Activated naive CD8-positive, alpha-beta T cell (primary cell): ENCODE measurements at regions not wholly inside any gene's neighbourhood (a gene's known extent, or its start where the extent isn't known, plus 50 kb on each side); places are given as distances from the start of the nearest gene placed in this dataset.
"Not testable (repeated sequence)": the region's sequence is repeated elsewhere in the genome, so short reads cannot be mapped to it uniquely, and the experiment has no call there.

Experiments
- H3K27ac Mint-ChIP-seq: one replicate; pipeline ENCODE4 v1.8.0; 2021; ENCODE audit warnings: mixed read lengths
- H3K27me3 Mint-ChIP-seq: one replicate; pipeline ENCODE4 v1.8.0; 2021; ENCODE audit warnings: mixed read lengths
- H3K36me3 Mint-ChIP-seq: one replicate; pipeline ENCODE4 v1.8.0; 2021; ENCODE audit warnings: mixed read lengths
- H3K4me1 Mint-ChIP-seq: one replicate; pipeline ENCODE4 v1.8.0; 2021; ENCODE audit warnings: low read depth, mixed read lengths
- H3K4me3 Mint-ChIP-seq: one replicate; pipeline ENCODE4 v1.8.0; 2021; ENCODE audit warnings: mild to moderate bottlenecking, mixed read lengths
- H3K9me3 Mint-ChIP-seq: one replicate; pipeline ENCODE4 v1.8.0; 2021; ENCODE audit warnings: low read depth, mixed read lengths

DNA sequence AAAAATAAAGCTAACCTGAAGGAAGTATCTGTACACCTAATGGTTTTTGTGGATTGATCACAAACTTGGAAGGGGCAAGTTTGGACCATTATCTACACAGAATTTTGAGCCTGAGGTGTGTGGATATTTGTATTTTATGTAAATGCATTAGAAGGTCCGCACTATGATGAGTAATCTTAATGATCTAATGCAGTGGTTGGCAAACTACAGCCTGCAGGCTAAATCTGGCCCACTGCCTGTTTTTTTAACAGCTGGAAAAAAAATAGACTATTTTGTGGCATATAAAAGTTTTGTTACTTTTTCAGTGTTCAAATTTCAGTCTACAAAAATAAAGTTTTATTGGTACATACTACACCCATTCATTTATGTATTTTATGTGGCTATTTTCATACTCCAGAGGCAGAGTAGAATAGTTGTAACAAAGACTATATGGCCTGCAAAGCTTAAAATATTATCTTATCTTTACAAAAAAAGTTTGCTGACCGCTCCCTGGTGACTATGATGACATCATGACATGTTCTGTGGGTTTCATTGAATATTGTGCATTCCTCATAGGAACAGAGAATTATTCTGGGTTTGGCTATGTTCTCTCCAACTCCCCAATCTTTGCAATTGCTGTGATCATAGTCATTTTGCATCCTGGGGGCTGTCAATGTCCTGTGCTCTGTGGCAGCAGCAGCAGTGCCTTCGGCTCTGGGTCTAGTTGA lies 962.6 kb upstream of the FBXO33 start:
- Mint-ChIP-seq H3K9me3 (no peaks in the 10 kb centered on the region), H3K27me3 (no peaks in the 10 kb centered on the region), H3K4me1 (no peaks in the 10 kb centered on the region), H3K27ac (no peak overlapping the region), H3K4me3 (no peak overlapping the region), H3K36me3 (no peaks in the 10 kb centered on the region)

DNA sequence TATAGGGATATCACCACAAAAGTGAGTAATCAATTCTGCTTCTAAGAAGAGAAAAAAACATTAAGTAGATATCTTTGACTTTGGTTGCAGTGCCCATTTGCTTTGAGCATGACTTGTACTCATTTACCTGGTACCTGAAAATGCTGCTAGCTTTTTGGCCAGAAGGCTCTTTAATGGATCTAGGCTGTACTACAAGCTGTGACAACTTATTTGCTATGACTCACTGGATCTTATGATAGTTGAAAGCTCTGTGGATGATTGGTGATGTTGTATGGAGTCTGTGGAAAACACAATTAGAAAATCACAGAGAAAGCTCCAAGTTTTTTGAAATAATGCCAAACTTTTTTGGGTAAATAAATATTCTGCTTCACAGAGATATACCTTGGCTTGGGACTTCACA lies 960.9 kb upstream of the FBXO33 start:
- Mint-ChIP-seq H3K4me1 (no peaks in the 10 kb centered on the region), H3K27ac (no peak overlapping the region), H3K27me3 (no peaks in the 10 kb centered on the region), H3K36me3 (no peaks in the 10 kb centered on the region), H3K9me3 (no peaks in the 10 kb centered on the region), H3K4me3 (no peak overlapping the region)

DNA sequence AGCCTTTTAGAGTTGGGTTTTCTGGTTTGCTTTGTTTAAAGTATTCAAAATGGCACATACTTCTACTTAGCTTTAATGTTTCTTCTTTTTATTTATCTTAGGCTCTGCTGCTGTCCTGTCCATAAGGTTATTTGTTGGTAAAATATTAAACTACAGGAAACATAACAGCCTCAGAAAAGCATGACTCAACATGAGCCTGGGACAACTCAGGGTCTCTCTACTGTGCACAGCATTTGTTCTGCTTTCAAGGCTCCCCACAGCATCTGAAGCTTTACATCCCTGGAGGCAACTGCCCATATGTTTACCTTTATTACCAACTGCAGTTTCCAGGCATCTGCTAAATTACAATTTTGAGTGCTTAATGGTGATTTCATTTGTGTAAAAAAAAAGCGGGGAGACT lies 954.2 kb upstream of the FBXO33 start:
- Mint-ChIP-seq H3K9me3 (peaks cover 5% of the 10 kb centered on the region), H3K27me3 (peaks cover 1% of the 10 kb centered on the region), H3K4me3 (no peak overlapping the region), H3K4me1 (no peaks in the 10 kb centered on the region), H3K27ac (no peak overlapping the region), H3K36me3 (peaks cover 3% of the 10 kb centered on the region)

DNA sequence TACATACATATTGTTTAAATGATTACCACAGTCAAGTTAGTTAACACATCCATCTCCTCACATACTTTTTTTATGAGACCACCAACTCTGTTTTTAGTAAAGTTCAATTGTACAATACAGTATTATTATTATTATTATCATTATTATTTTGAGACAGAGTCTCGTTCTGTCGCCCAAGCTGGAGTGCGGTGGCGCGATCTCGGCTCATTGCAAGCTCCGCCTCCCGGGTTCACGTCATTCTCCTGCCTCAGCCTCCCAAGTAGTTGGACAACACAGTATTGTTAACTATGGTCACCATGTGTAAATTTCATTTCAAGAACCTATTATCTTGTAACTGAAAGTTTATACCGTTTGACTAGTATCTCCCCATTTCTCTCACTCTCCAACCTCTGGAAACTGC lies 942.0 kb upstream of the FBXO33 start:
- H3K4me3 Mint-ChIP-seq = no peak overlapping the region
- no peak overlapping the region for H3K27ac Mint-ChIP-seq
- no peaks in the 10 kb centered on the region for H3K4me1 Mint-ChIP-seq
- no peaks in the 10 kb centered on the region for H3K27me3 Mint-ChIP-seq
- H3K36me3 Mint-ChIP-seq = no peaks in the 10 kb centered on the region
- no peaks in the 10 kb centered on the region for H3K9me3 Mint-ChIP-seq

DNA sequence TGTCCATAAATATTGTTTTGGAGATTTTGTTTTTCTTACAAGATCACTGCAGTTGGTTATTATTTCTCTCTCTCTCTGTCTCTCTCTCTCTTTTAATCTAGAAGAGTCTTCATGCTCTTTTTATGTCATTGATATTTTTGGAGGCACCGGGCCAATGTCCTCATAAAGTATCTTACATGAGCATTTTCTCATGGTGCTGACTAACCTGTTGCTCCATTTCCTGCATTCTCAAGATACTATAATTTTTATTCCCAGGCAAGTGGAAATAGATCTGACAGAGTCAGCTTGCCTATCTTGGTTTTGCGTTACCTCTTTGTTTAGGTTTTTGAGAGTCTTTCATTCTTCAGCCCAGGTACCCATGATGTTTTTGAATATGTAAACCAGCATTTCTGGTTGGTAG lies 938.8 kb upstream of the FBXO33 start:
- Mint-ChIP-seq H3K9me3 (no peaks in the 10 kb centered on the region), H3K27ac (no peak overlapping the region), H3K36me3 (no peaks in the 10 kb centered on the region), H3K4me3 (no peak overlapping the region), H3K27me3 (no peaks in the 10 kb centered on the region), H3K4me1 (no peaks in the 10 kb centered on the region)

DNA sequence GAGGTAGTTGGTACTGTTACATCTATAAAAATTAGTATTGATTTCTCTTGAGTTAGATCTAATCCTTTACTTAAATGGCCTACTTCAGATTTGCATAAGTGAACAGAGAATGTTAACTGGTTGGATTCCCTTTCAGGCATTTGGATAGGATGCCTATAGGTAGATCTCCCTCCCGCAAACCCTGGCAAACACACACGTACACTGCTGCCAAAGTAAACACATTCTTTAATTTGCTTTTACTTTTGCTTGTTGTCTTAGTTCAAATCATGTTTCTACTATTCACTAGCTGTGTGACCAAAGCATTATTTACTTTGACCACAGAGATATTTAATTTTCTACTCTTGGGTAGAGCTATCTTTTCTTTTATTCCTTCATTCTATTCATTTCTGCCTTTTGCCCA lies 936.1 kb upstream of the FBXO33 start:
- no peaks in the 10 kb centered on the region for H3K9me3 Mint-ChIP-seq
- peaks cover 4% of the 10 kb centered on the region for H3K4me1 Mint-ChIP-seq
- H3K4me3 Mint-ChIP-seq = no peak overlapping the region
- no peak overlapping the region for H3K27ac Mint-ChIP-seq
- no peaks in the 10 kb centered on the region for H3K27me3 Mint-ChIP-seq
- no peaks in the 10 kb centered on the region for H3K36me3 Mint-ChIP-seq

DNA sequence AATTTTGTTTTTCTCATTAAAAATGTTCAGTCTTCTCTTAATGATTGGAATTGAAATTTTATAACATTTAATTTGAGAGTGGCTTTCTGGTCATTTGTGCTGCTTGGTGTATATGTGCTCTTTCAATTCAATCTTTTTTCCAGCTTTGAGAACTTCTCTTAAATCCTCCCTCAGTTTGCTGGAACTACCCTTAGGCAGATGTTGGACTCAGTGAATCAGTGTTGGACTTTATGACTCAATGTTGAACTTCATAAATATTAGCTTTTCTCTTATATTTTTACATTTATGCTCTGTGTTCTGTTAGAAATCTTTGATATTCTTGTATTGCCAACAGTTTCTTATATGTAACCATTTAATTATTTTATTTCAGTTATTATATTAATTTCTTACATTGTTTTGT lies 935.5 kb upstream of the FBXO33 start:
- H3K4me1 Mint-ChIP-seq = peaks cover 4% of the 10 kb centered on the region
- no peak overlapping the region for H3K4me3 Mint-ChIP-seq
- H3K27me3 Mint-ChIP-seq = no peaks in the 10 kb centered on the region
- H3K27ac Mint-ChIP-seq = no peak overlapping the region
- H3K9me3 Mint-ChIP-seq = no peaks in the 10 kb centered on the region
- no peaks in the 10 kb centered on the region for H3K36me3 Mint-ChIP-seq

DNA sequence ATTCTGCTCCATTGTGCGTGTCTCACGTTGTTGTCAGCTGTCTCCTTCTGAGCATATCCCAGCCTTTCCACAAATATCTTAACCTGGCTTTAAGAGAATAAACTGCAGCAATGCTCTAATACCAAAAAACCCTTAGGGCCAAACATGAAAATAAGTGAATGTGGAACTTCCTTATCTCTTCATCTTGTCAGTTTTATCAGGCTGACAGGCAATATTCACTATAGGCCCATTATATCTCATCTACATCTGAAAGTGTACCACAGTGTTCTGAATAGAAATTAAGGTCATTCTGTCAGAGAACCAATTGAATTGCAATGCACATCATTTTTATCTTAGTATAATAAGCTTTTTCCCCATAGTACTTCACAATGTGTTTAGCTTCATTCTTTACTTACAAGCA lies 933.1 kb upstream of the FBXO33 start:
- Mint-ChIP-seq H3K4me1 (peaks cover 4% of the 10 kb centered on the region), H3K27me3 (no peaks in the 10 kb centered on the region), H3K9me3 (no peaks in the 10 kb centered on the region), H3K36me3 (no peaks in the 10 kb centered on the region), H3K4me3 (no peak overlapping the region), H3K27ac (no peak overlapping the region)

DNA sequence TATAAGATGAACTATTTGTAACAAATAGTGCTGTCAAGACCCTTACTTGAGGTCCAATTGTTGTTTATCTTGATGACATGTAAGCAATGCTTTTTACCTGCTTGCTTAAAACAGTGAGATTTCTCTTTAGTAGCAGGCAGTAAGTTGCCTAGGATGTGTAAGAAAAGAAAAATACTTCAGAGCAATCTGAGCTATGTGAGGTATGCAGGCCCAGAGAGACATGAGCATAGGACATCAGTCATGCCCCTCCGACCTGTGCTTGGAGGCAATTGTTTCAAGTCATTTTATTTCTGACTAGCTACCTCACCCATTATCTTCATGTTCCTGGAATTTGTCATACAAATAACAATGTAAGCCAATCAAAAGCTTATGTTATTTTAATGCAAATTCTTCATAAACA lies 930.6 kb upstream of the FBXO33 start:
- no peaks in the 10 kb centered on the region for H3K27me3 Mint-ChIP-seq
- peaks cover 4% of the 10 kb centered on the region for H3K4me1 Mint-ChIP-seq
- no peaks in the 10 kb centered on the region for H3K36me3 Mint-ChIP-seq
- H3K27ac Mint-ChIP-seq = no peak overlapping the region
- H3K4me3 Mint-ChIP-seq = no peak overlapping the region
- H3K9me3 Mint-ChIP-seq = peaks cover 3% of the 10 kb centered on the region

DNA sequence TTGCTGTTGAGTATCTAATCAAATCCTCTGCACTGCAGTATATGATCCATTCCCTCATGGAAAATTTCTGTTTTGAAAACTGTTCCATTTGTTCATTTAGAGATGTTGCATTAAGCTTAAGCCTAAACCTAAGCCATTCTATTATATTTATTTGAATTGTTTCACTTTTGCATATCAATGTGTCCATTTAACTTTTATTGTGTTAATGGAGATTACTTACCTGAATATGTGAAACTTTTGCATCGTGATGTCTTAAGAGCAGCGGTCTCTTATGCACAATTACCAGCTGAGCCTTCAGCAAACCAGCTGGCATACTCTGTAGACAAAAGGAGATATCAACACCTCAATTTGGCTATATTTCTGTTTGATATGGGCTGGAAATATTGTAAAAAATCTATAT lies 922.5 kb upstream of the FBXO33 start:
- H3K27me3 Mint-ChIP-seq = no peaks in the 10 kb centered on the region
- H3K9me3 Mint-ChIP-seq = peaks cover 3% of the 10 kb centered on the region
- no peak overlapping the region for H3K4me3 Mint-ChIP-seq
- no peaks in the 10 kb centered on the region for H3K36me3 Mint-ChIP-seq
- no peaks in the 10 kb centered on the region for H3K4me1 Mint-ChIP-seq
- H3K27ac Mint-ChIP-seq = no peak overlapping the region

DNA sequence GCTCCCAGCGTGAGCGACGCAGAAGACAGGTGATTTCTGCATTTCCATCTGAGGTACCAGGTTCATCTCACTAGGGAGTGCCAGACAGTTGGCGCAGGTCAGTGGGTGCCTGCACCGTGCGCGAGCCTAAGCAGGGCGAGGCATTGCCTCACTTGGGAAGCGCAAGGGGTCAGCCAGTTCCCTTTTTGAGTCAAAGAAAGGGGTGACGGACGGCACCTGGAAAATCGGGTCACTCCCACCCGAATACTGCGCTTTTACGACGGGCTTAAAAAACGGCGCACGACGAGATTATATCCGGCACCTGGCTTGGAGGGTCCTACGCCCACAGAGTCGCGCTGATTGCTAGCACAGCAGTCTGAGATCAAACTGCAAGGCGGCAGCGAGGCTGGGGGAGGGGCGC lies 915.9 kb upstream of the FBXO33 start:
- H3K27ac Mint-ChIP-seq, H3K36me3 Mint-ChIP-seq, H3K4me1 Mint-ChIP-seq, H3K27me3 Mint-ChIP-seq, H3K4me3 Mint-ChIP-seq, H3K9me3 Mint-ChIP-seq: not testable (repeated sequence)

DNA sequence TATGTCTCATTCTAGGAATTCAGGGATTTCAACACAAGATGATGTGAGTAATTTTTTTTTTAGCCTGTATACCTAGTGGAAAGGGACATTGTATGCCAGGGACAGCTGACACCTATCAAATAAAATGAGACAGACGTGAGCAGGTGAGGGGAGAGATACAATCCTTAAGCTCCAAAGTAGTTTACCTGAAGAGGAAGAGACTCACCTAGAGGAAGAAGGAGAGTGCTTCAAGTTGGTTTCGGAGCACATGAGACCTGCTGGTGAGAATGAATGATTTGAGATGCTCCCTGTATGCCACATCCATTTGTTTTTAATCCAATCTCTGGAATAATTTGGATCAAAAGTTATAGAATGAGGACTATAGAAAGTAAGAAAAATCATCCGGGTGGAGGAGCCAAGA lies 915.4 kb upstream of the FBXO33 start:
- no peak overlapping the region for H3K27ac Mint-ChIP-seq
- no peaks in the 10 kb centered on the region for H3K4me1 Mint-ChIP-seq
- H3K9me3 Mint-ChIP-seq = peaks cover 3% of the 10 kb centered on the region
- no peaks in the 10 kb centered on the region for H3K27me3 Mint-ChIP-seq
- H3K4me3 Mint-ChIP-seq = no peak overlapping the region
- H3K36me3 Mint-ChIP-seq = no peaks in the 10 kb centered on the region

DNA sequence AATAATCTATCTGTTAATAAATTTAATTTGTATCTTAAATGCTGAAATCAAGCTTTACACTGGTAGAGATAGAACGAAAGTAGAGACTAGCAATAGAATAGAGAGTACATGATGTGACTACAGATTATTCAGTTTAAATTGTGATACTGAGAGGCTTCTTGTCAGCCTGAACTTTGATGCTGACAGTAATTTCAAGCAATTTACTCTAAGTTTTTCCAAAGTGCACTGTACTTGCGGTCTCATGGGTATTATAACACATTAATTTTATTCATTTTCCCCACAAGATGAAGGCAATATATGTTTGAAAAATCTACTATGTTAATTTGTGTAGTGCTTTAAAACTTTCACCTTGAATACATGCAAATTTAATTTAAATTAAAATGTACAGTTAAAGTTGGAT lies 914.0 kb upstream of the FBXO33 start:
- Mint-ChIP-seq H3K9me3 (peaks cover 3% of the 10 kb centered on the region), H3K4me3 (no peak overlapping the region), H3K4me1 (no peaks in the 10 kb centered on the region), H3K36me3 (no peaks in the 10 kb centered on the region), H3K27me3 (no peaks in the 10 kb centered on the region), H3K27ac (no peak overlapping the region)

DNA sequence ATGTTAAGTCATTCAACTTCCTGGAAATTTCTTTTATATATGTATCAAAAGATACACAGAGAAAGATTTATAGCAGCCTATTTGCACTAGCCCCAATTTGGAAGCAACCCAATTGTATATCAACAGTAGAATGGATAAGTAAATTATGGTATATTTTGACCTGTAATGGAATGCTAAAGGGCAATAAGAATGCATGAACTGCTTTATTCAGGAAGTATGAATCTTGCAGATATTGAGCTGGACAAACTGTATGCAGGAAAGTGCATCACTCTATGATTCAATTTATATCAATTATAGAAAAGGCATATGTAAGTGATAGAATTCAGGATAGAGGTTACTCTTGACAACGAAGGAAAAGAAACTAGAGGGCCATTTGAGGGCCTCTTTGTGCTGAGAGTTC lies 913.1 kb upstream of the FBXO33 start:
- H3K4me3 Mint-ChIP-seq = no peak overlapping the region
- no peaks in the 10 kb centered on the region for H3K36me3 Mint-ChIP-seq
- no peaks in the 10 kb centered on the region for H3K4me1 Mint-ChIP-seq
- no peak overlapping the region for H3K27ac Mint-ChIP-seq
- no peaks in the 10 kb centered on the region for H3K27me3 Mint-ChIP-seq
- H3K9me3 Mint-ChIP-seq = peaks cover 3% of the 10 kb centered on the region

DNA sequence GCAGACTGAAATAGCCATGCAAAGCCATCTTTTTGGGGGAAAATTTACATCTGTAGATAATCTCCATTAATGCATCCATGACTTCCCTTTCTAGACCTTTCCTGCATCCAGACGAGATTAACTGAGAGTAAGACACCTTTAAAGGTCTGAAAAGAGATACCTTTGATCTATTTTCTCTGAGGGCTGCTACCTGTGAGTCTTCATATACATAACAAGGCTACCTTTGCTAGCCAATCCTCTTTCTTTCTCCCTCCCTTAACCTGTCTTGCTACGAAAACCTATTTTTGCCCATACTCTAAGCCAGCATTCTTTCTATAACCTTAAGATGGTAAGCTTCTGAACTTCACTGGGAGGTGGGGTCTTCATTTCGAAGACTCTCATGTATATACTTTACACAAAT lies 908.5 kb upstream of the FBXO33 start:
- Mint-ChIP-seq H3K27ac (no peak overlapping the region), H3K36me3 (no peaks in the 10 kb centered on the region), H3K27me3 (no peaks in the 10 kb centered on the region), H3K9me3 (peaks cover 3% of the 10 kb centered on the region), H3K4me3 (no peak overlapping the region), H3K4me1 (no peaks in the 10 kb centered on the region)

DNA sequence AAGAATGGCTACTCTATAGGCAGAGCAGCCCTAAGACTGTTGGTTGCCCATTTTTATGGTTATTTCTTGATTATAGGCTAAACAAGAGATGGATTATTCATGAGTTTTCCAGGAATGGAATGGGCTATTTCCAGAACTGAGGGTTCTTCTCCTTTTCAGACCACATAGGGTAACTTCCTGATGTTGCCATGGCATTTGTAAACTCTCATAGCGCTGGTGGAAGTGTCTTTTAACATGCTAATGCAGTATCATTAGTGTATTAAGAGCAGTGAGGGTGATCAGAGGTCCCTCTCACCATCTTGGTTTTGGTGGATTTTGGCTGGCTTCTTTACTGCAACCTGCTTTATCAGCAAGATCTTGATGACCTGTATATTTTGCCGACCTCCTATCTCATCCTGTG lies 904.6 kb upstream of the FBXO33 start:
- Mint-ChIP-seq H3K4me1 (no peaks in the 10 kb centered on the region), H3K9me3 (peaks cover 3% of the 10 kb centered on the region), H3K27me3 (no peaks in the 10 kb centered on the region), H3K36me3 (no peaks in the 10 kb centered on the region), H3K4me3 (no peak overlapping the region), H3K27ac (no peak overlapping the region)
